GM19239 (cell line): ENCODE measurements at regions not wholly inside any gene's neighbourhood (a gene's known extent, or its start where the extent isn't known, plus 50 kb on each side); places are given as distances from the start of the nearest gene placed in this dataset.
A peak's percentile ranks its signal among the peaks of the same experiment; 100 is the strongest.
"Not testable (repeated sequence)": the region's sequence is repeated elsewhere in the genome, so short reads cannot be mapped to it uniquely, and the experiment has no call there.

Experiments
- DNase-seq: peaks from one replicate; pipeline ENCODE4 v3.0.0; 2011; ENCODE audit warnings: low spot score; ENCODE audit not compliant: insufficient read length
- FAIRE-seq: peaks from 2 replicates; lab custom pipeline; 2011; peaks lifted over from hg19 to GRCh38; lab: Jason Lieb, UNC

DNA sequence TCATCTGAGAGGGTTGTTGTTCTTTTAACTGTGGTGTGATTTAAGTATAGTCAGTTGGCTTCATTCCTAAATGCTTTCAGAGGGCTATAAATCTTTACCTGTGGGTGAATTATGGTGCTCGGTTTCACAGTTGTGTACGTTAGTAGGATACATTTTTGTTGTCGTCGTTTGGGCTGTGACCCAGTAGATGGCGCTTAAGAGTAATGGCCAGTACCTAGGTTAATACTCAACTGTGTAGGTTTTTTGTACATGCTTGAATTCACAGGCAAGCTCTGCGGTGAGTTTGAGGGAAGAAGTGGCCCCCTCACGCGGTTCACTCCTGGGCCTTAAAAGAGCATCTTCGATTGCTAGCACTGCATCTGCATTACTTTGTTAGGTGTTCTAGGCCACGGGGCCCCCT lies 571.7 kb upstream of the TGIF2LX start:
- FAIRE-seq, DNase-seq: not testable (repeated sequence)

DNA sequence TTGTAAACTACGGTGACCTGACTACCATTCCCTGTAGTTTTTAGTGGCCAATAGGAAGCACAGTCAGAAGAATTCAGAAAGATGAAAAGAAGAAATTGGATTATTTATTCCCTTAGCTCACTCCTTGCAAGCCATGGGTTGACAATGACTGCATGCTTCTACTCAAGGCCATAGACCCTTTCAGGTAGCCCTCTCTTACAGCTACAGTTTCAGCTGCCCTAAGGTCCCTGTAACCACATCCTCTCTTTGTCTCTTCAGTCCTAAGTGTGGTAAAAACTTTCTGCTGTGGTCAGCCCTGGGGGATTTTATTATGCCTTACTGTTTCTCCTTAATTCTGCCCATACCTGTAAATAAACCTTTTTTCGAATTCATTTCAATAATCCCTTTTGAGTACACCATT lies 551.8 kb upstream of the TGIF2LX start:
- not testable (repeated sequence) for DNase-seq, FAIRE-seq

DNA sequence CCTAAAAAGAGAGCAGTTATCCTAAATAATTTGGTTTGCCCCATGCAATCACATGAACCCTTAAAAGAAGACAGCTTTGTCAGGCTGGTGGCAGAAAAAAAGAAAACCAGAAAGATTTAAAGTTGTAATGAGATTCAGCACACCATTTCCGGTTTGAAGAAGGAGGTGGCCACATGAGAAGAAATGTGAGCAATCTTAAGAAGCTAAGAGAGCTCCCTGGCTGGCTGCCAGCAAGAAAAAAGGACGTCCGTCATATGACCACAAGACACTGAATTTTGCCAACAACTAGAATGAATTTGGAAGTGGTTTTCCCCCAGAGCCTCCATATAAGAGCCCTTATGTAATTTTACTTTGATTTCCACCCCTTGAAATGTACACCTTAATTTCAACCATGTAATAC lies 528.7 kb upstream of the TGIF2LX start:
- not testable (repeated sequence) for DNase-seq, FAIRE-seq

DNA sequence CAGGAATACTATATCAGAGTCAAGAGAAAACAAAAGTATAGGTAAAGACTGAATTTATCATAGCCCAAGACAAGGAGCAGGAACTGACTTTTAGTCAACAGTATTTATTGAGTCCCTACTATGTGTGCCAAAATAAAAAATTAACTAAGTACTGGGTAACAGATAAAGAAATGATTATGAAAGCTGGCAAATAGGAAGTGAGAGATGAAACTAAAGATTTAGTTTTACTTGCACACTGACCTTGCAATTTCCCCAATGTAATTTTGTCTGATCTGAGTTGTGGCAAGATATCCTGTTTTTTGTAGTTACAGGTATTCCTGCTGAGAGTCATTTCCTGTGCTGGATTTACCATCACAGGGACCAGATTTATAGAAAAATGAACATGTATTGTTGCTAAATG lies 518.9 kb upstream of the TGIF2LX start:
- DNase-seq: not testable (repeated sequence)
- peak; percentile 66 for FAIRE-seq

DNA sequence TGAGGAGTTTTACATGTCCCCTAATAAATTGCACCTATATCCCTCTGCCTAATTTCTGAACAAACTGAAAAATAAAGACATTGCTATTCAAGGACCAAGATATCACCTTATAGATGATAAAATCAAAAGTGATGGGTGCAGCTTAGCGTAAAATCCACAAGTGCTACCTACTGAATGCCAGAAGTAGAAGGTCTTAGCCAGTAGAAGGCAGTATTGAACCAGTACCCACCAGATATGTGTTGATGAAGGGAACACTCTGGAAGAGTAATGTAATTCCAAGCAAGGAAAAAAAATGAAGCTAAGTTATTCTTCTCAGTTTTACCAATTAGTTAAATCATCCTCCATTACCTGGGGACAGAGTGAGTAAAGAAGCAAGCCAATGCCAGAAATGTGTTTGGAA lies 516.6 kb upstream of the TGIF2LX start:
- FAIRE-seq, DNase-seq: not testable (repeated sequence)

DNA sequence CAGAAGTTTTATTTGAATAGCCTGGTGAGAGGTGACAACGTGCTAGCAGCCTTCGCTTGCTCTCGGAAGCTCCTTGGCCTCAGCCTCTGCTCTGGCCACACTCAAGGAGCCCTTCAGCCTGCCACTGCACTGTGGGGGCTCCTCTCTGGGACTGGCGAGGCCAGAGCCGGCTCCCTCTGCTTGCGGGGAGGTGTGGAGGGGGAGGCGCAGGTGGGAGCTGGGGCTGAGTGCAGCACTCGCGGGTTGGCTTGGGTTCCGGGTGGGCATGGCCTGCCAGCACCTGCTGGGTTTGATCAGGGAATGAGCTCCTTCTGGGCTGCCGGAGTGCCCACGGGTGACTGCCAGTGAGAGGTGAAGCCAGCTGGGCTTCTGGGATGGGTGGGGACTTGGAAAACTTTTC lies 504.8 kb upstream of the TGIF2LX start:
- DNase-seq, FAIRE-seq: not testable (repeated sequence)

DNA sequence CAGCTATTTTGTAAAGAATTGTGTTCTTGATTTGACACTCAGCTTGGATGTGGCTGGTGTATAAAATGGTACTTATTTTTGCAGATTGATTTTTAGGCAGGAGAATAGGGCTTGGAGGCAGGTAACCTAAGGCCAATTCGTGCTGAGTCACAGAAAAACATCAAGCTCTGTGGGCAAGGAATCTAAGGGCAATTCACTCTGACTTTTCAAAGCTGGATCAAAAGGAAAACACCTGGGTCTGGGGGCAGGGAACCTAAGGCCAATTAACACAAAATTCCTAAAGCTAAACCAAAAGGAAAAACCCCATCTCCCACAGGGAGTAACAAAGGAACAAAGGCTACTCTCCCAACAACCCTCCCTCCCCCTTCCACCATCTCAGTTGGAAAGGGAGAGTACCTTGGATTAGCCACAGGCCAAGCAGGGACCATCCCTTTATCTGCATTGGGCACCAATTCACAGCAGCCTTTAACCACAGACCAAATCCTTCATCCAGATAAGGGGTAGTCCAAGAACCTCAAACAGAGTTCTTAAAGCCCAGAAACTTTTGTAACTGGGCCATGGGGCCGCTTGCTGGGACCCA lies 489.0 kb upstream of the TGIF2LX start:
- DNase-seq, FAIRE-seq: not testable (repeated sequence)
